Fibroblast of the aortic adventitia (primary cell): ENCODE measurements at regions not wholly inside any gene's neighbourhood (a gene's known extent, or its start where the extent isn't known, plus 50 kb on each side); places are given as distances from the start of the nearest gene placed in this dataset.

Experiments
- DNase-seq: peaks from one replicate; pipeline ENCODE4 v3.0.0-alpha.2; 2010; ENCODE audit warnings: low read depth
- H3K4me3 ChIP-seq: 2 replicates; pipeline ENCODE4 v1.5.1; 2011; ENCODE audit warnings: low read depth, mild to moderate bottlenecking, control low read depth, low read length, moderate library complexity
- CTCF ChIP-seq: IDR thresholded peaks from 2 replicates; pipeline ENCODE4 v1.5.1; 2011; ENCODE audit warnings: mild to moderate bottlenecking, low read length, control low read depth, inconsistent platforms; ENCODE audit not compliant: insufficient read depth

DNA sequence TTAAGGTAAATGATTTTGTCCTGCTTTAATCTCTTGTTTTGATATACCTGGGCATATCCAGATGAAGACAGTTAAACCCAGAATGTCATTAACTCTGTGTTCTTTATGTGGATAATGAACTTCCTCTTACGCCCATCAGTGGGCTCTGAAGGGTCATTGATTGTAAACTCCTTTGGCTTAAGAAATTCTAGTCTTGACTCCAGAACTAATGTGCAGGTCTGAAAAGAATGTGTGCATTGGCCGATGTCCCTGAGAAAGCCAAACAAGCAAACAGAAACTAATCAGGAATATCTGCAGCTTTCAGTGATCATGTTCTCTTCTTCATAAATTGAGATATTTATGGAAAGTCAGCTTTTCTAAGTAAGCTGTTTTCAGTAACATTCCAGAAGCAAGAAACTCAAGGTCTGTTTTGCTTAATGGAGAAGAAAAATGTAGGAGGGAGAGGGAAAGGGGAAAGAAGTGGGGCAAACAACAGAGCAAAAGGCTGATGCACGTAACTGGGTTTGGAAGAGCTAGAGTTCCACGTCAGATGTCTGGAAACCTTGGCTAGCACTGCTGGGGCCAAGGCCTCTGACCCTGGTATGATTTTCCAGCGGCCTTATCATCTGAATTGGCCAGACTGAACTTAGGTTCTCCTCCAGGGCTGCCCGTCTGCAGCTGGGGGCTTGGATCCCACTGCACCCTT, 61.3 kb upstream of the FHL2 start:
- peak; percentile 41 for DNase-seq
- H3K4me3 ChIP-seq, result no peak overlapping the region
- TF ChIP-seq CTCF, result no peak

DNA sequence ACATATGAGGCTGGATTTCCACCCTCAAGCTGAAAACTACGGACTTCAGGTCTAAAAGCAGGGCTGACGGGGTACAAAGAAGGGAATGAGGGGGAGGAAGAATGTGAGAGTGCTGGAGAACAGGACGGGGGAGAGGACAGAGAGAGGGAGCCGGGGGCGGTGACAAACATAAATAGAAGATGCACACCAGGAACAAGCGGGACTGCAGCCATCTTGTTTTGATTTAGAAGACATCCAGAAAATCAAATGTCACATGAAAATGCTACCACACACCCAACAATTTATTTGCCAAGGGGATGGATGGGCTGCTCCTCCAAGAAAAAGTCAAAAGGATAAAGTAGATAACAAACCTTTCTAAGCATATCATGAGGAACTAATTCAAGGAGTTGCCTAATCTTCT, 59.2 kb upstream of the FHL2 start:
- DNase-seq, result no peak
- no peak overlapping the region for H3K4me3 ChIP-seq
- no peak for TF ChIP-seq CTCF

GRCh38 chr2:105455488-105456003, 56.7 kb upstream of the FHL2 start:
- TF ChIP-seq CTCF, result no peak
- DNase-seq, result peak; percentile 97
- H3K4me3 ChIP-seq, result no peak overlapping the region

- peak; percentile 68 for TF ChIP-seq CTCF
- H3K4me3 ChIP-seq, result no peak overlapping the region
- peak; percentile 88 for DNase-seq
These were observed 56.1 kb upstream of the FHL2 start for GRCh38 chr2:105454801-105455485.

DNA sequence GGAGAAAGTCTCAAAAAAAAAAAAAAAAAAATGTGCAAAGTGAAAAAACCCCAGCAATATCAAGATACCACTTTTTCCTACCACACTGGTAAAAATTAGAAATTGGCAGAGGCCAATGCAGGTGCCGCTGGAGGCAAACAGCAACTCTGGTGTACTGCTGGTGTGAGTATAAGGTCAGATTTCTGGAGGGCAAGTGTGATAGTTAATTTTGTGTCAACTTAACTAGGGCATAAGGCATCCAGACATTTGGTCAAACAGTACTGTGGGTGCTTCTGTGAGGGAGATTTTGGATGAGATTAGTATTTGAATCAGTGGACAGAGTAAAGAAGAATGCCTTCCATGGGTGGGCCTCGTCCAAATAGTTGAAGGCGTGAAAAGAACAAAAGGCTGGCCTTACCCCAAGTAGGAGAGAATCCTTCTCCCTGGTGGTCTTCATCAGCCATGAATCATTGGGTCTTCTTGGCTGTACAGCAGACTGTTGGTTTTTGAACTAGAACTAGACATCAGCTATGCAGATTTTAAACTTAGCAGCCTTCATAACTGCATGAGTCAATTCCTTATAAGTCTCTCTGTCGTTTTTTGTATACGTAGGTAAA, 52.8 kb upstream of the FHL2 start:
- H3K4me3 ChIP-seq, result no peak overlapping the region
- DNase-seq, result no peak
- no peak for TF ChIP-seq CTCF

GRCh38 chr2:105450471-105450870, 51.6 kb upstream of the FHL2 start:
- no peak for DNase-seq
- no peak for TF ChIP-seq CTCF
- no peak overlapping the region for H3K4me3 ChIP-seq
